Right lobe of liver (tissue), 4 donors: ENCODE measurements at regions not wholly inside any gene's neighbourhood (a gene's known extent, or its start where the extent isn't known, plus 50 kb on each side); places are given as distances from the start of the nearest gene placed in this dataset.

Experiments
- POLR2A ChIP-seq: fragments of 450-650 bp; IDR thresholded peaks from one replicate; pipeline ENCODE4 v1.6.1; 2017; ENCODE audit warnings: antibody characterized with exemption, mild to moderate bottlenecking
- TF ChIP-seq, protein P1 (sequence below), 4 donors: fragments of 200-600 bp in 3 of 4; fragments of 450-650 bp in 1 of 4; IDR thresholded peaks; one replicate each; pipeline versions ENCODE4 v1.5.1 to v1.8.0; 2016 to 2022; ENCODE audit warnings: antibody characterized with exemption in 4 of 4, mild to moderate bottlenecking in 2 of 4
- donor health status: DM: no; HTN: no; CAD: no.
- donor health status: DM: no; HTN: no; CAD: no.
- donor health status: DM: no; HTN: yes; CAD: no.

GRCh38 chr12:74891083-74891668 is 318.5 kb downstream of the KCNC2 start:
- TF ChIP-seq, protein P1, sequence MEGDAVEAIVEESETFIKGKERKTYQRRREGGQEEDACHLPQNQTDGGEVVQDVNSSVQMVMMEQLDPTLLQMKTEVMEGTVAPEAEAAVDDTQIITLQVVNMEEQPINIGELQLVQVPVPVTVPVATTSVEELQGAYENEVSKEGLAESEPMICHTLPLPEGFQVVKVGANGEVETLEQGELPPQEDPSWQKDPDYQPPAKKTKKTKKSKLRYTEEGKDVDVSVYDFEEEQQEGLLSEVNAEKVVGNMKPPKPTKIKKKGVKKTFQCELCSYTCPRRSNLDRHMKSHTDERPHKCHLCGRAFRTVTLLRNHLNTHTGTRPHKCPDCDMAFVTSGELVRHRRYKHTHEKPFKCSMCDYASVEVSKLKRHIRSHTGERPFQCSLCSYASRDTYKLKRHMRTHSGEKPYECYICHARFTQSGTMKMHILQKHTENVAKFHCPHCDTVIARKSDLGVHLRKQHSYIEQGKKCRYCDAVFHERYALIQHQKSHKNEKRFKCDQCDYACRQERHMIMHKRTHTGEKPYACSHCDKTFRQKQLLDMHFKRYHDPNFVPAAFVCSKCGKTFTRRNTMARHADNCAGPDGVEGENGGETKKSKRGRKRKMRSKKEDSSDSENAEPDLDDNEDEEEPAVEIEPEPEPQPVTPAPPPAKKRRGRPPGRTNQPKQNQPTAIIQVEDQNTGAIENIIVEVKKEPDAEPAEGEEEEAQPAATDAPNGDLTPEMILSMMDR (IDR thresholded peaks at IDR 0.05): no peak
- TF ChIP-seq POLR2A: no peak
